ENCODE measurements at regions not wholly inside any gene's neighbourhood (a gene's known extent, or its start where the extent isn't known, plus 50 kb on each side); places are given as distances from the start of the nearest gene placed in this dataset.

DNA sequence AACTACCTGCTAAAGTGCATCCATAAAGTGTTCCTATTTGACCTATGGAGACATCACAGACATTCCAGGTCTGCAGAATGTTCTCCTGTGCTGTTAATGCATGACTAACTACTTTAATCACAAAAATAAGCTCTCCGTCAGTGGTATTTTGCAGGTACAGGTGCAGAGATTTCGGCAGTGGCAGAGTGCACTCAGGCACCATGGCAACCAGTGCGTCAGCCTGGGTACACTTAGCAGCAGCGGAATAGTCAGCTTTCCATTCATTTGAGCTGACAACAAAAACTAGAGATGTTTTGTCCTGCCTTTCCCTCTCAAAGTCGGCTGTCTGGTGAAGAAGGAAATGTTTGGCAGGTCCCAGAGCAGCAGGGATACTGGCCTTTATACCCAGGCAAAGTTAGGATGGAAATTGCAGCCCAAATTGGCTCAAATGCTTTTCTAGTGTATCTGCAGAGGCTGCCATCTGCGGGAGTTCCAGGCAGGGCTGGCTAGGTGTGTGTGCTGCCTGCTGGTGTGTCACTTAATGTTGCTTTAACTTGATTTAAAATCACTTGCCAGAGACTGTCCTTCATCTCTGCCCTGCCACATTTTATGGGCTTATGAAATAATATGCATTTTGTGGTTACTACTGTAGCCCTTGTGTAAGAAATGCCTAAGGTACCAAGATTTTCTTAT is 195.8 kb downstream of the RAP2A start:
- Histone ChIP-seq H3K9me3 (ENCODE audit: control insufficient read depth, insufficient read depth, low read depth, low read length) (no peaks in the 10 kb centered on the region), H3K4me3 (ENCODE audit: low read depth in 2 of 2, low read length in 2 of 2) (no peak overlapping the region), H3K36me3 (ENCODE audit: control insufficient read depth, insufficient read depth, low read length) (no peaks in the 10 kb centered on the region), H3K27ac (ENCODE audit: low read length) (no peak overlapping the region), H3K27me3 (ENCODE audit: control insufficient read depth, insufficient read depth, low read length) (no peaks in the 10 kb centered on the region; the same call in 1 of the 2 replicates), H3K4me1 (ENCODE audit: control insufficient read depth, insufficient read depth, low read length) (no peaks in the 10 kb centered on the region)
- BruUV-seq (replicated peaks), result no TSS peak
- TF ChIP-seq POLR2AphosphoS5 (IDR thresholded peaks at IDR 0.05; ENCODE audit: low read depth, low read length), result no peak
- no peak for TF ChIP-seq TCF7L2 (IDR thresholded peaks at IDR 0.05; ENCODE audit: low read depth, low read length)
- TF ChIP-seq, protein P1, sequence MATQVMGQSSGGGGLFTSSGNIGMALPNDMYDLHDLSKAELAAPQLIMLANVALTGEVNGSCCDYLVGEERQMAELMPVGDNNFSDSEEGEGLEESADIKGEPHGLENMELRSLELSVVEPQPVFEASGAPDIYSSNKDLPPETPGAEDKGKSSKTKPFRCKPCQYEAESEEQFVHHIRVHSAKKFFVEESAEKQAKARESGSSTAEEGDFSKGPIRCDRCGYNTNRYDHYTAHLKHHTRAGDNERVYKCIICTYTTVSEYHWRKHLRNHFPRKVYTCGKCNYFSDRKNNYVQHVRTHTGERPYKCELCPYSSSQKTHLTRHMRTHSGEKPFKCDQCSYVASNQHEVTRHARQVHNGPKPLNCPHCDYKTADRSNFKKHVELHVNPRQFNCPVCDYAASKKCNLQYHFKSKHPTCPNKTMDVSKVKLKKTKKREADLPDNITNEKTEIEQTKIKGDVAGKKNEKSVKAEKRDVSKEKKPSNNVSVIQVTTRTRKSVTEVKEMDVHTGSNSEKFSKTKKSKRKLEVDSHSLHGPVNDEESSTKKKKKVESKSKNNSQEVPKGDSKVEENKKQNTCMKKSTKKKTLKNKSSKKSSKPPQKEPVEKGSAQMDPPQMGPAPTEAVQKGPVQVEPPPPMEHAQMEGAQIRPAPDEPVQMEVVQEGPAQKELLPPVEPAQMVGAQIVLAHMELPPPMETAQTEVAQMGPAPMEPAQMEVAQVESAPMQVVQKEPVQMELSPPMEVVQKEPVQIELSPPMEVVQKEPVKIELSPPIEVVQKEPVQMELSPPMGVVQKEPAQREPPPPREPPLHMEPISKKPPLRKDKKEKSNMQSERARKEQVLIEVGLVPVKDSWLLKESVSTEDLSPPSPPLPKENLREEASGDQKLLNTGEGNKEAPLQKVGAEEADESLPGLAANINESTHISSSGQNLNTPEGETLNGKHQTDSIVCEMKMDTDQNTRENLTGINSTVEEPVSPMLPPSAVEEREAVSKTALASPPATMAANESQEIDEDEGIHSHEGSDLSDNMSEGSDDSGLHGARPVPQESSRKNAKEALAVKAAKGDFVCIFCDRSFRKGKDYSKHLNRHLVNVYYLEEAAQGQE (IDR thresholded peaks at IDR 0.05; ENCODE audit: insufficient read depth in 1 of 2, low read depth in 2 of 2, low read length in 1 of 2), result no peak
- TF ChIP-seq, protein P2, sequence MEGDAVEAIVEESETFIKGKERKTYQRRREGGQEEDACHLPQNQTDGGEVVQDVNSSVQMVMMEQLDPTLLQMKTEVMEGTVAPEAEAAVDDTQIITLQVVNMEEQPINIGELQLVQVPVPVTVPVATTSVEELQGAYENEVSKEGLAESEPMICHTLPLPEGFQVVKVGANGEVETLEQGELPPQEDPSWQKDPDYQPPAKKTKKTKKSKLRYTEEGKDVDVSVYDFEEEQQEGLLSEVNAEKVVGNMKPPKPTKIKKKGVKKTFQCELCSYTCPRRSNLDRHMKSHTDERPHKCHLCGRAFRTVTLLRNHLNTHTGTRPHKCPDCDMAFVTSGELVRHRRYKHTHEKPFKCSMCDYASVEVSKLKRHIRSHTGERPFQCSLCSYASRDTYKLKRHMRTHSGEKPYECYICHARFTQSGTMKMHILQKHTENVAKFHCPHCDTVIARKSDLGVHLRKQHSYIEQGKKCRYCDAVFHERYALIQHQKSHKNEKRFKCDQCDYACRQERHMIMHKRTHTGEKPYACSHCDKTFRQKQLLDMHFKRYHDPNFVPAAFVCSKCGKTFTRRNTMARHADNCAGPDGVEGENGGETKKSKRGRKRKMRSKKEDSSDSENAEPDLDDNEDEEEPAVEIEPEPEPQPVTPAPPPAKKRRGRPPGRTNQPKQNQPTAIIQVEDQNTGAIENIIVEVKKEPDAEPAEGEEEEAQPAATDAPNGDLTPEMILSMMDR (IDR thresholded peaks at IDR 0.05), result no peak
- TF ChIP-seq SIN3A (IDR thresholded peaks at IDR 0.05; ENCODE audit: borderline replicate concordance, insufficient read depth, low read depth, low read length), result no peak
- intact Hi-C loops (cut with micrococcal nuclease; ENCODE audit: unreplicated experiment), result no loop called here
- ATAC-seq (no peak), DNase-seq (ENCODE audit: low read depth, low spot score) (no peak)
- in situ Hi-C loops (cut with HindIII; ENCODE audit: low pct_unique_long_range_greater_than_20kb, low sequenced_read_pairs), result no loop called here
- CTCF ChIA-PET, result no interaction called here
- POLR2A ChIA-PET, result no interaction called here

DNA sequence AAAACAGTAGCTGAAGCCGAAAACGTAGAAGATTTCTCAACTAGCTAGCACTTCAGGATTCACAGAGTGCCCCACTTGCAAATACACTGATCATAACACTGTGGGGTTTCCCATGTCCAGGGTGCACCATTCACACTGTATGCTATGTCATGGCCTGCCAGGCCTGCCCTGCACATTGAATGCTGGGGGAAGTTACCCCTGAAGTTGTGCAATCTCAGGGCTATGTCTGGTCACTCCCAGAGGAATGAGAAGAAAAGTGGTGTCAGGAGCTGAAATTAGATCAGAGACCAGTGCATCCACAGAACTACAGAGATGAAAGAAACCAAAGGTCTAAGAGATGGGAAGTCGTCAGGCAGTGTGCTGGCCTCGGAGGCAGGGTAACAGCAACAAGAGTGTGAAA is 196.8 kb downstream of the RAP2A start:
- no peak for DNase-seq (ENCODE audit: low read depth, low spot score)
- BruUV-seq (replicated peaks), result no TSS peak
- Histone ChIP-seq H3K9me3 (ENCODE audit: control insufficient read depth, insufficient read depth, low read depth, low read length) (no peaks in the 10 kb centered on the region), H3K4me1 (ENCODE audit: control insufficient read depth, insufficient read depth, low read length) (no peaks in the 10 kb centered on the region), H3K36me3 (ENCODE audit: control insufficient read depth, insufficient read depth, low read length) (no peaks in the 10 kb centered on the region), H3K4me3 (ENCODE audit: low read depth in 2 of 2, low read length in 2 of 2) (no peak overlapping the region), H3K27ac (ENCODE audit: low read length) (no peak overlapping the region), H3K27me3 (ENCODE audit: control insufficient read depth, insufficient read depth, low read length) (no peaks in the 10 kb centered on the region; the same call in 1 of the 2 replicates)
- POLR2A ChIA-PET, result no interaction called here
- intact Hi-C loops (cut with micrococcal nuclease; ENCODE audit: unreplicated experiment) (no loop called here), in situ Hi-C loops (cut with HindIII; ENCODE audit: low pct_unique_long_range_greater_than_20kb, low sequenced_read_pairs) (no loop called here)
- CTCF ChIA-PET, result no interaction called here
- TF ChIP-seq SIN3A (IDR thresholded peaks at IDR 0.05; ENCODE audit: borderline replicate concordance, insufficient read depth, low read depth, low read length), result no peak
- TF ChIP-seq POLR2AphosphoS5 (IDR thresholded peaks at IDR 0.05; ENCODE audit: low read depth, low read length), result no peak
- TF ChIP-seq, protein P1 (IDR thresholded peaks at IDR 0.05; ENCODE audit: insufficient read depth in 1 of 2, low read depth in 2 of 2, low read length in 1 of 2), result no peak
- TF ChIP-seq, protein P2 (IDR thresholded peaks at IDR 0.05), result no peak
- TF ChIP-seq TCF7L2 (IDR thresholded peaks at IDR 0.05; ENCODE audit: low read depth, low read length), result no peak
- no peak for ATAC-seq
